ENCODE measurements at regions not wholly inside any gene's neighbourhood (a gene's known extent, or its start where the extent isn't known, plus 50 kb on each side); places are given as distances from the start of the nearest gene placed in this dataset.

- no peak for DNase-seq (ENCODE audit: low read depth, low spot score)
- ChIA-PET CTCF (no interaction called here), RAD21 (ENCODE audit: low non-redundant PET in 1 of 2, low total read pairs in 2 of 2, uncharacterized antibody in 2 of 2, unreplicated experiment in 2 of 2) (no interaction called here), POLR2A (no interaction called here)
- BruUV-seq (replicated peaks) = no TSS peak
- Histone ChIP-seq H3K4me2 (ENCODE audit: low read length) (no peak overlapping the region), H2AFZ (ENCODE audit: low read depth, low read length, poor library complexity, severe bottlenecking) (no peak overlapping the region), H3K9me2 (ENCODE audit: insufficient read depth) (no peaks in the 10 kb centered on the region), H3K79me2 (ENCODE audit: insufficient read depth, low read length) (no peaks in the 10 kb centered on the region), H3K27me3 (ENCODE audit: insufficient read depth, low read length) (no peaks in the 10 kb centered on the region), H3K9me3 (ENCODE audit: control insufficient read depth in 1 of 2, insufficient read depth in 1 of 2, low read depth in 1 of 2, low read length in 2 of 2) (no peaks in the 10 kb centered on the region), H3K27ac (ENCODE audit: low read depth, low read length) (no peak overlapping the region), H3K4me3 (replicated peaks in 1 of 2; ENCODE audit: low read depth in 1 of 2, low read length in 2 of 2) (no peak overlapping the region), H3K4me1 (ENCODE audit: control insufficient read depth in 1 of 2, insufficient read depth in 2 of 2, low read length in 2 of 2) (no peaks in the 10 kb centered on the region), H4K20me1 (ENCODE audit: insufficient read depth) (no peaks in the 10 kb centered on the region), H3K9ac (ENCODE audit: low read length) (no peak overlapping the region), H3K36me3 (ENCODE audit: control insufficient read depth in 1 of 2, insufficient read depth in 2 of 2, low read length in 2 of 2) (no peaks in the 10 kb centered on the region)
- no peak for ATAC-seq
- intact Hi-C loops (cut with micrococcal nuclease) = no loop called here
- TF ChIP-seq ELF1 (IDR thresholded peaks at IDR 0.05; ENCODE audit: borderline replicate concordance, low read depth) (no peak), MAX (IDR thresholded peaks at IDR 0.05) (no peak), JUND (IDR thresholded peaks at IDR 0.05) (no peak), CBX3 (IDR thresholded peaks at IDR 0.05; ENCODE audit: low read depth) (no peak), TCF7L2 (IDR thresholded peaks at IDR 0.05; ENCODE audit: borderline replicate concordance, extremely low read depth, insufficient read depth, insufficient read length) (no peak)
Measured at GRCh38 chr5:110354915-110355644, 371.4 kb downstream of the TMEM232 start.

GRCh38 chr5:110356677-110357076 is 369.8 kb downstream of the TMEM232 start:
- no peak for DNase-seq (ENCODE audit: low read depth, low spot score)
- POLR2A ChIA-PET = no interaction called here
- ATAC-seq = no peak
- Histone ChIP-seq H3K9me3 (ENCODE audit: control insufficient read depth in 1 of 2, insufficient read depth in 1 of 2, low read depth in 1 of 2, low read length in 2 of 2) (no peaks in the 10 kb centered on the region), H2AFZ (ENCODE audit: low read depth, low read length, poor library complexity, severe bottlenecking) (no peak overlapping the region), H3K4me3 (replicated peaks in 1 of 2; ENCODE audit: low read depth in 1 of 2, low read length in 2 of 2) (no peak overlapping the region), H3K79me2 (ENCODE audit: insufficient read depth, low read length) (no peaks in the 10 kb centered on the region), H4K20me1 (ENCODE audit: insufficient read depth) (no peaks in the 10 kb centered on the region), H3K4me2 (ENCODE audit: low read length) (no peak overlapping the region), H3K27ac (ENCODE audit: low read depth, low read length) (no peak overlapping the region), H3K27me3 (ENCODE audit: insufficient read depth, low read length) (no peaks in the 10 kb centered on the region), H3K9me2 (ENCODE audit: insufficient read depth) (no peaks in the 10 kb centered on the region), H3K36me3 (ENCODE audit: control insufficient read depth in 1 of 2, insufficient read depth in 2 of 2, low read length in 2 of 2) (no peaks in the 10 kb centered on the region), H3K9ac (ENCODE audit: low read length) (no peak overlapping the region), H3K4me1 (ENCODE audit: control insufficient read depth in 1 of 2, insufficient read depth in 2 of 2, low read length in 2 of 2) (no peaks in the 10 kb centered on the region)
- CTCF ChIA-PET = no interaction called here
- no TSS peak for BruUV-seq (replicated peaks)
- RAD21 ChIA-PET (ENCODE audit: low non-redundant PET in 1 of 2, low total read pairs in 2 of 2, uncharacterized antibody in 2 of 2, unreplicated experiment in 2 of 2) = no interaction called here
- TF ChIP-seq REST (IDR thresholded peaks at IDR 0.05; ENCODE audit: low read depth) = no peak
- no peak for TF ChIP-seq CBX3 (IDR thresholded peaks at IDR 0.05; ENCODE audit: low read depth)
- TF ChIP-seq ZFX (IDR thresholded peaks at IDR 0.05) = no peak
- TF ChIP-seq RAD21 (IDR thresholded peaks at IDR 0.05; ENCODE audit: low read depth) = no peak
- no peak for TF ChIP-seq FOSL1 (IDR thresholded peaks at IDR 0.05; ENCODE audit: low read depth)
- no peak for TF ChIP-seq SIN3A (IDR thresholded peaks at IDR 0.05; ENCODE audit: low read depth)
- no peak for TF ChIP-seq MAX (IDR thresholded peaks at IDR 0.05)
- no peak for TF ChIP-seq CTCF (IDR thresholded peaks at IDR 0.05 in 2 of 3, conservative IDR thresholded peaks at IDR 0.05 in 1 of 3; ENCODE audit: borderline replicate concordance in 1 of 3, insufficient read depth in 1 of 3, low read depth in 2 of 3, low read length in 2 of 3)
- no peak for TF ChIP-seq JUND (IDR thresholded peaks at IDR 0.05)
- no peak for TF ChIP-seq SP1 (IDR thresholded peaks at IDR 0.05; ENCODE audit: low read depth)
- no peak for TF ChIP-seq CEBPB (IDR thresholded peaks at IDR 0.05; ENCODE audit: low read depth)
- intact Hi-C loops (cut with micrococcal nuclease) = no loop called here
